ENCODE measurements at regions not wholly inside any gene's neighbourhood (a gene's known extent, or its start where the extent isn't known, plus 50 kb on each side); places are given as distances from the start of the nearest gene placed in this dataset.

DNA sequence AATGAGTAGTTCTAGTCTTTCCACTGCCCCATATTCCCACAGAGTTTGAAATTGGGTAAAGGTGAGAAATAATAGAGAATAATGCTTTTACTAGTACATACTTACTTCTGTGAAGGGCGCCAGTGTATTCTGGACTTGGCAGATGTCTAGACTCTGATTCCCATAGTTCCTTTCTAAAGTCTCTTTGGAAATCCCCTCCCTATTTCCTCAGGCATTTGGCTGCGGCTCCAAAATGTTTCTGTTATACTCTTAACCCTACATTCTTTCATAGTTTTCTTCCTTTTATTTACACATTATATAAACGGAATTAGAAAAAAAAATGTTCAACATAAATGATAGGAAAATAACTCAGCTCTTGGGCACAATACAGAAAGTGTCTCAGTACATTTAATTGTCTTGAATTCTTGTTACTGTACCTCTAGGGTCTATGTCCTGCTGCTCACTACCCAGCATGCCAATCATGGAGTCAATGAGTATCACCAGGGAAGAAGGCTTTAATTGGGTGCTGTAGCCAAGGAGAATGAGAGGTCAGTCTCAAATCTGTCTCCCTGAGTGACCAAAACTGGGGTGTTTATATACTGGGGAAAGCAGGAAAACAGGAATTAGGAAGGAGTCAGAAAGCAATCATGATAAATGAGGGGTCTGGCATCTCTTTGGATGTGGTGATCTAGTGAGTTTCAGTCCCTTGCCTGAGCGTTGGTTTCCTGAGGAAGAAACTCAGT is 147.8 kb upstream of the MMADHC start:
- intact Hi-C loops (cut with DNase I): no loop called here
- H3K27me3 ChIP-seq: no peaks in the 10 kb centered on the region
- no peak overlapping the region for H3K4me3 ChIP-seq
- H3K27ac ChIP-seq: no peak overlapping the region
- H3K4me1 ChIP-seq: no peaks in the 10 kb centered on the region
- DNase-seq (ENCODE audit: low spot score in 2 of 2): no peak
- H3K36me3 ChIP-seq: no peaks in the 10 kb centered on the region
- H3K9me3 ChIP-seq: no peaks in the 10 kb centered on the region
- TF ChIP-seq, protein P1, sequence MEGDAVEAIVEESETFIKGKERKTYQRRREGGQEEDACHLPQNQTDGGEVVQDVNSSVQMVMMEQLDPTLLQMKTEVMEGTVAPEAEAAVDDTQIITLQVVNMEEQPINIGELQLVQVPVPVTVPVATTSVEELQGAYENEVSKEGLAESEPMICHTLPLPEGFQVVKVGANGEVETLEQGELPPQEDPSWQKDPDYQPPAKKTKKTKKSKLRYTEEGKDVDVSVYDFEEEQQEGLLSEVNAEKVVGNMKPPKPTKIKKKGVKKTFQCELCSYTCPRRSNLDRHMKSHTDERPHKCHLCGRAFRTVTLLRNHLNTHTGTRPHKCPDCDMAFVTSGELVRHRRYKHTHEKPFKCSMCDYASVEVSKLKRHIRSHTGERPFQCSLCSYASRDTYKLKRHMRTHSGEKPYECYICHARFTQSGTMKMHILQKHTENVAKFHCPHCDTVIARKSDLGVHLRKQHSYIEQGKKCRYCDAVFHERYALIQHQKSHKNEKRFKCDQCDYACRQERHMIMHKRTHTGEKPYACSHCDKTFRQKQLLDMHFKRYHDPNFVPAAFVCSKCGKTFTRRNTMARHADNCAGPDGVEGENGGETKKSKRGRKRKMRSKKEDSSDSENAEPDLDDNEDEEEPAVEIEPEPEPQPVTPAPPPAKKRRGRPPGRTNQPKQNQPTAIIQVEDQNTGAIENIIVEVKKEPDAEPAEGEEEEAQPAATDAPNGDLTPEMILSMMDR (IDR thresholded peaks at IDR 0.05): no peak

DNA sequence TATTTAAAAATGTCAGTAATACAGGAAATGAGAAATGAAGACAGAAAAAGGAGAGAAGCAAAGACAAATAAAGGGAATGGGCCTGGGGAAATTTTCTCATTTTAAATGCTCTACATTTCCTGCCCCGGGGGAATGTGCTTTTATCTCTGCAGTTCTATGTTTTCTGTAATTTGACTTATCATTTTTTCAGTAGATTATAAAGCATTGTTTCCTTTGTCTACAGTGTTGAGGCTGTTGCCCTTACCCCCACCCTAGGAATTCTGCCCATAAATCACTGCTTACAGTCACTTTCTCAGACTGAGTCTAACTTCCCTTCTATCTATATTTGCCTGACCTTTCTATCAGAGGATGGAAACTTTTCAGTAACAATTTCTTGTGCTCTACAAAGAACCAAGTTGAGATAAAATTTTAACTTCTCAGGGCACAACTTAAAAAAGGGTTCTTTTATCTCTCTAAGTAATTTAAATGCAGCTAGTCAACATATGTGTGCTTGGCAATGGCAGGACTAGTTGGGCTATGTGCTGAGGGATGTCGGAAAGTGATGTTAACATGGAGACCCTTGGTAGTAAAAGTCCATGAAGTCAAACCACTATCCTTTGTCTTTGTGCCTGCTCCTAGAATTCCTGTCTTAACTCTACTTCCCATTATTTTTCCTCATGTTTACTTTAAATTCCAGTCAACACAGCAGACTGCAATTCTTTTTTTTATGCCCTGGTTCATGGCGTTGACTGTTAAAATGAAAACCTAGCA is 146.5 kb upstream of the MMADHC start:
- H3K4me3 ChIP-seq: no peak overlapping the region
- intact Hi-C loops (cut with DNase I): no loop called here
- H3K27ac ChIP-seq: no peak overlapping the region
- no peaks in the 10 kb centered on the region for H3K9me3 ChIP-seq
- DNase-seq (ENCODE audit: low spot score in 2 of 2): no peak
- no peaks in the 10 kb centered on the region for H3K27me3 ChIP-seq
- TF ChIP-seq, protein P1 (IDR thresholded peaks at IDR 0.05): no peak
- no peaks in the 10 kb centered on the region for H3K4me1 ChIP-seq
- H3K36me3 ChIP-seq: no peaks in the 10 kb centered on the region

DNA sequence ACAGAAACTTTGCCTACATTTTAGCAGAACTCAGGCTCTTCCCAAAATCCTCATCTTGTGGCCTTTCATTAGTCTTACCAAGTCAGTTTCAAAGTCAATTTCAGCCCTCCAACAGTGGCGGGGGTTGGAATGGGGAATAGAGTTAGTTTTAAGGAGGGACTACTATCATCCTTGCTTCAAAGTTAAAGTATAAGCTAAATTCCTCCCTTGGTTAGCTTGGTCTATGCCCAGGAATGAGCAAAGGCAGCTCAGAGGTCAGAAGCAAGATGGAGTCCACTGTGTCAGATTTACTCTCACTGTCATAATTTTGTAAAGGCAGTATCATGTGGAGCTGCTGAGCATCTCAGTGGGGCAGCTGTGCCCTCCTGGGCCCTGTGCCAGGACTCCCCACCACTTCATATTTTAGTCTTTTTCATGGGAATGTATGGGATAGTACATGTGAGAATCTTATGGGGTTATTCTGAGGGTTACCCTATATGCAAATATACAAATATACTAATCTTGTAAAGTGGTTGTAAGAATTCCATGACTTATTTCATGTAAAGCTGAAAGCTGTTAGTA is 145.2 kb upstream of the MMADHC start:
- no peak for DNase-seq (ENCODE audit: low spot score in 2 of 2)
- no peaks in the 10 kb centered on the region for H3K36me3 ChIP-seq
- H3K4me3 ChIP-seq: no peak overlapping the region
- H3K27ac ChIP-seq: no peak overlapping the region
- no peaks in the 10 kb centered on the region for H3K9me3 ChIP-seq
- H3K27me3 ChIP-seq: no peaks in the 10 kb centered on the region
- intact Hi-C loops (cut with DNase I): no loop called here
- no peaks in the 10 kb centered on the region for H3K4me1 ChIP-seq
- TF ChIP-seq, protein P1 (IDR thresholded peaks at IDR 0.05): no peak

DNA sequence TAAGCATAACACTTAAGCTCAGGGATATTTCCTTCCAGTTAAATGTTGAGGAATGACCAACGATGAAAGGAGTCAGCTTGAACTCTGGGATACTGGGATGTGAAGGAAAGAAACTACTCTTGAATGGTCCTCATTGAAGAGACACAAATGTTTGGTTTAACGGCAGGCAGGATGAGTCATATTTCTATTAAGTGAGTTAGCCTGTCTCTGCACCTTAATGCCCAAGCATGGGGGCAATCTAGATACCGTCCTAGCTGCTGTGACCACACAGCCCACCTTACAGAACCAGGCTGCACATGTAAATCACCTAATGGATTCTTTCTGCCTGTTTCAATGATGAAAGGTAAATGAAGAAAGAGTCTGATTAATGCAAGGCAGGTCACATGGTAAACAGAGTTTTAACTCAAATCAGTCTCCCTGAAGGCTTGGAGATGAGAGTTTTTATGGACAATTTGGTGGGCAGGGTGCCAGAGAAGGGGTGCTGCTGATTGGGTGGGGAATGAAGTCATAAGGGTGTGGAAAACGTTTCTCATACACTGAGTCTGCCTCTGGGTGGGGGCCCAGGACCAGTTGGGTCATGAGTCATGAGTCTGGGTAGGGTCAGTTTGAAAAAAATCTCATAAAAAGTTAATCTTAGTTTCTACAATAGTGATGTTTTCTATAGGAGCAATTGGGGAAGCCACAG is 144.6 kb upstream of the MMADHC start:
- H3K27ac ChIP-seq: no peak overlapping the region
- intact Hi-C loops (cut with DNase I): no loop called here

DNA sequence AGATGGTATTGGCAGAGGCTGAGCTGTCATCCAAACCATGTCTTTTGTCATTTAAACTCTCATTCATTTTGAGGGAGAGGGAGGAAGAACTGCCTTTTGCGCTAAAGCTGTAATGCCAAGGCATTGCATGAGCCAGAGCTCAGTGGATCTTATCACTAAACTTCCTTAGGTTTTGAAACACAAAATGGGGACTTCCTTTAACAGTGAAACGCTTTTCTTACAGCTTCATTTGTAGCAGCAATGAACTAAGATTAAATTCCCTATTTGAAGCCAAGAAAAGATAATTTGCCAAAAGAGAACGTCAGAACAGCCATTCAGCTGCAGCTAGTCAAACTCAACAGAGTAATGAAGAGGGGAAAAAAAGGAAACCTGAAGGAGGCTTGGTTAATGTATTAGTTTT is 143.5 kb upstream of the MMADHC start:
- no peaks in the 10 kb centered on the region for H3K27me3 ChIP-seq
- H3K9me3 ChIP-seq: no peaks in the 10 kb centered on the region
- no peak overlapping the region for H3K4me3 ChIP-seq
- H3K4me1 ChIP-seq: no peaks in the 10 kb centered on the region
- DNase-seq (ENCODE audit: low spot score in 2 of 2): no peak
- H3K36me3 ChIP-seq: no peaks in the 10 kb centered on the region
- H3K27ac ChIP-seq: no peak overlapping the region
- TF ChIP-seq, protein P1 (IDR thresholded peaks at IDR 0.05): no peak
- intact Hi-C loops (cut with DNase I): no loop called here

More for the DNA sequence above, 144.6 kb upstream of the MMADHC start:
- H3K4me3 ChIP-seq: no peak overlapping the region
- no peaks in the 10 kb centered on the region for H3K36me3 ChIP-seq
- no peaks in the 10 kb centered on the region for H3K4me1 ChIP-seq
- no peak for DNase-seq (ENCODE audit: low spot score in 2 of 2)
- TF ChIP-seq, protein P1 (IDR thresholded peaks at IDR 0.05): no peak
- no peaks in the 10 kb centered on the region for H3K27me3 ChIP-seq
- no peaks in the 10 kb centered on the region for H3K9me3 ChIP-seq
